ENCODE measurements at regions not wholly inside any gene's neighbourhood (a gene's known extent, or its start where the extent isn't known, plus 50 kb on each side); places are given as distances from the start of the nearest gene placed in this dataset.

- TF ChIP-seq CTCF (conservative IDR thresholded peaks at IDR 0.05; ENCODE audit: low read depth in 2 of 2) (no peak), EZH2 (IDR thresholded peaks at IDR 0.05; ENCODE audit: low read depth, unreplicated experiment) (no peak), REST (IDR thresholded peaks at IDR 0.05; ENCODE audit: unreplicated experiment) (no peak), POLR2AphosphoS5 (IDR thresholded peaks at IDR 0.05; ENCODE audit: low read depth) (no peak)
Observed at GRCh38 chr2:14988600-14988999, 356.1 kb downstream of the LRATD1 start.

Measured in GM23338 (cell line).